HEK293 (cell line): ENCODE measurements at regions not wholly inside any gene's neighbourhood (a gene's known extent, or its start where the extent isn't known, plus 50 kb on each side); places are given as distances from the start of the nearest gene placed in this dataset.

ENCODE experiments used
- PBX3 ChIP-seq: sonication (generic); formaldehyde crosslinking; IDR thresholded peaks from 2 replicates; pipeline ENCODE4 v1.8.1; 2022; ENCODE audit warnings: mild to moderate bottlenecking, moderate library complexity, missing genetic modification reagents
- REST ChIP-seq: fragments of 450-650 bp; formaldehyde crosslinking; IDR thresholded peaks from 2 replicates; pipeline ENCODE4 v1.5.1; 2016; ENCODE audit warnings: missing biosample characterization, missing genetic modification characterization
- SP7 ChIP-seq: fragments of 450-650 bp; formaldehyde crosslinking; IDR thresholded peaks from 2 replicates; pipeline ENCODE4 v1.5.1; 2016; ENCODE audit warnings: missing biosample characterization, missing genetic modification characterization
- ZBTB21 ChIP-seq: fragments of 450-650 bp; formaldehyde crosslinking; IDR thresholded peaks from 2 replicates; pipeline ENCODE4 v1.5.1; 2017; ENCODE audit warnings: missing biosample characterization, missing genetic modification characterization
- ZNF175 ChIP-seq: fragments of 450-650 bp; formaldehyde crosslinking; IDR thresholded peaks from 2 replicates; pipeline ENCODE4 v1.5.1; 2016; ENCODE audit warnings: missing biosample characterization, missing genetic modification characterization
- ZNF223 ChIP-seq: fragments of 450-650 bp; formaldehyde crosslinking; IDR thresholded peaks from 2 replicates; pipeline ENCODE4 v1.5.1; 2016; ENCODE audit warnings: missing biosample characterization, missing genetic modification characterization
- ZNF23 ChIP-seq: fragments of 450-650 bp; formaldehyde crosslinking; IDR thresholded peaks from 2 replicates; pipeline ENCODE4 v1.5.1; 2016; ENCODE audit warnings: missing biosample characterization, missing genetic modification characterization, borderline replicate concordance
- ZNF239 ChIP-seq: fragments of 450-650 bp; formaldehyde crosslinking; IDR thresholded peaks from 2 replicates; pipeline ENCODE4 v1.5.1; 2016; ENCODE audit warnings: missing biosample characterization, missing genetic modification characterization
- ZNF274 ChIP-seq, 2 experiments: fragments of 200-500 bp in 1 of 2; fragments of 450-650 bp in 1 of 2; sonication (Bioruptor generic) in 1 of 2; formaldehyde crosslinking in 1 of 2; IDR thresholded peaks; 2 replicates each; pipeline versions ENCODE4 v1.5.1 to v1.6.1; 2014 to 2016; ENCODE audit warnings: borderline replicate concordance in 1 of 2, inconsistent platforms in 1 of 2, low read length in 1 of 2, missing biosample characterization in 1 of 2, missing genetic modification characterization in 1 of 2
- ZNF544 ChIP-seq: fragments of 450-650 bp; formaldehyde crosslinking; IDR thresholded peaks from 2 replicates; pipeline ENCODE4 v1.5.0; 2017; ENCODE audit warnings: missing biosample characterization, missing genetic modification characterization
- ZNF549 ChIP-seq: fragments of 450-650 bp; IDR thresholded peaks from 2 replicates; pipeline ENCODE4 v1.5.1; 2018; ENCODE audit warnings: missing biosample characterization, missing genetic modification characterization, mild to moderate bottlenecking, inconsistent platforms, moderate library complexity
- ZNF561 ChIP-seq: fragments of 450-650 bp; IDR thresholded peaks from 2 replicates; pipeline ENCODE4 v1.5.1; 2018; ENCODE audit warnings: missing biosample characterization, missing genetic modification characterization, borderline replicate concordance
- TF ChIP-seq, protein P1 (sequence below): fragments of 450-650 bp; formaldehyde crosslinking; IDR thresholded peaks from 2 replicates; pipeline ENCODE4 v1.5.1; 2016; ENCODE audit warnings: missing biosample characterization, missing genetic modification characterization
- TF ChIP-seq, protein P2 (sequence below): fragments of 450-650 bp; formaldehyde crosslinking; IDR thresholded peaks from 2 replicates; pipeline ENCODE4 v1.5.1; 2017; ENCODE audit warnings: missing biosample characterization, missing genetic modification characterization

- TF ChIP-seq ZNF544 (no peak), ZNF23 (tag by site-specific recombination) (no peak), ZBTB21 (tag by site-specific recombination) (no peak), ZNF549 (tag by site-specific recombination) (no peak), ZNF274 (IDR thresholded peaks at IDR 0.05; ENCODE audit: low read length) (no peak), ZNF274 (tag by site-specific recombination; IDR thresholded peaks at IDR 0.05; ENCODE audit: borderline replicate concordance) (no peak), ZNF223 (tag by site-specific recombination) (no peak), SP7 (tag by site-specific recombination) (no peak), ZNF175 (tag by site-specific recombination) (no peak), ZNF239 (tag by site-specific recombination) (no peak), ZNF561 (no peak), REST (no peak), PBX3 (CRISPR knock-in tag) (no peak)
- TF ChIP-seq, protein P1, sequence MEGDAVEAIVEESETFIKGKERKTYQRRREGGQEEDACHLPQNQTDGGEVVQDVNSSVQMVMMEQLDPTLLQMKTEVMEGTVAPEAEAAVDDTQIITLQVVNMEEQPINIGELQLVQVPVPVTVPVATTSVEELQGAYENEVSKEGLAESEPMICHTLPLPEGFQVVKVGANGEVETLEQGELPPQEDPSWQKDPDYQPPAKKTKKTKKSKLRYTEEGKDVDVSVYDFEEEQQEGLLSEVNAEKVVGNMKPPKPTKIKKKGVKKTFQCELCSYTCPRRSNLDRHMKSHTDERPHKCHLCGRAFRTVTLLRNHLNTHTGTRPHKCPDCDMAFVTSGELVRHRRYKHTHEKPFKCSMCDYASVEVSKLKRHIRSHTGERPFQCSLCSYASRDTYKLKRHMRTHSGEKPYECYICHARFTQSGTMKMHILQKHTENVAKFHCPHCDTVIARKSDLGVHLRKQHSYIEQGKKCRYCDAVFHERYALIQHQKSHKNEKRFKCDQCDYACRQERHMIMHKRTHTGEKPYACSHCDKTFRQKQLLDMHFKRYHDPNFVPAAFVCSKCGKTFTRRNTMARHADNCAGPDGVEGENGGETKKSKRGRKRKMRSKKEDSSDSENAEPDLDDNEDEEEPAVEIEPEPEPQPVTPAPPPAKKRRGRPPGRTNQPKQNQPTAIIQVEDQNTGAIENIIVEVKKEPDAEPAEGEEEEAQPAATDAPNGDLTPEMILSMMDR, result no peak
- TF ChIP-seq, protein P2, sequence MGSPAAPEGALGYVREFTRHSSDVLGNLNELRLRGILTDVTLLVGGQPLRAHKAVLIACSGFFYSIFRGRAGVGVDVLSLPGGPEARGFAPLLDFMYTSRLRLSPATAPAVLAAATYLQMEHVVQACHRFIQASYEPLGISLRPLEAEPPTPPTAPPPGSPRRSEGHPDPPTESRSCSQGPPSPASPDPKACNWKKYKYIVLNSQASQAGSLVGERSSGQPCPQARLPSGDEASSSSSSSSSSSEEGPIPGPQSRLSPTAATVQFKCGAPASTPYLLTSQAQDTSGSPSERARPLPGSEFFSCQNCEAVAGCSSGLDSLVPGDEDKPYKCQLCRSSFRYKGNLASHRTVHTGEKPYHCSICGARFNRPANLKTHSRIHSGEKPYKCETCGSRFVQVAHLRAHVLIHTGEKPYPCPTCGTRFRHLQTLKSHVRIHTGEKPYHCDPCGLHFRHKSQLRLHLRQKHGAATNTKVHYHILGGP, result no peak
Observed at GRCh38 chr3:33956776-33957175, 158.3 kb downstream of the PDCD6IP start.
